HG03521 (cell line): ENCODE measurements at regions not wholly inside any gene's neighbourhood (a gene's known extent, or its start where the extent isn't known, plus 50 kb on each side); places are given as distances from the start of the nearest gene placed in this dataset.

Experiments used
- ATAC-seq: cut with Tn5 transposase; IDR thresholded peaks from one replicate; pipeline ENCODE4 v1.9.1; 2021; ENCODE audit warnings: mild to moderate bottlenecking, moderate library complexity; ENCODE audit not compliant: unreplicated experiment

DNA sequence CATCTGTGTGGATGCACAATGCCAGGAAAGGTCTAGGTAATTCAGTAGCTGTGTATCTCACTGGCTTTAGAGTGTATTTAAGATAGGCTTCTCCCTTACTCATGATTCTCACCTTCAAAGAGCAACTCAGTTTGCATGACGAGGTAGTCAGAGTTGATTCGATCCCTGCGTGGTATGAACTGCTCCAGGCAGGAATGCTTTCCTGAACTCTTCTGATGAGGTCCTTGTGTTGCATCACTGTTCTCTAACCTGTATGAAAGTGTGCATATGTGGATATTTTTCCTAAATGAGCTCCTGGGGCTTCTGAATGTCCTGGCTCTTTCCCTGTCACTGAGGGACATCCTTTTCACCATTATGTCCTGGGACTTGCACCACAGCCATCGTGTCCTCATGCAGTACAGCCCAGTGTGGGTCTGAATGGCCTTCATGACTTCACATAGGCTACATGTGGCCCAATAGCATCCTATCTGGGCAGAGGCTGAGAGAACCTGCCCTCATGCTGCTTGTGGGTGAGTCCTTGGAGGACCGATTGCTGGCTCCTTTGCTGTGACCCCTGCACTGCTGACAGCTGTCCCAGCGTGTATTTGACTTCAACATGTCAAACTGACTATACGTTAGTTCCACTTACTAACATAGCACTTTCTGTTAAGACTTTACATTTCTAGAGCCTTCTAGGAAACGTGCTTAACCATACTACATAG, 65.3 kb upstream of the WDR1 start:
- no peak for ATAC-seq

DNA sequence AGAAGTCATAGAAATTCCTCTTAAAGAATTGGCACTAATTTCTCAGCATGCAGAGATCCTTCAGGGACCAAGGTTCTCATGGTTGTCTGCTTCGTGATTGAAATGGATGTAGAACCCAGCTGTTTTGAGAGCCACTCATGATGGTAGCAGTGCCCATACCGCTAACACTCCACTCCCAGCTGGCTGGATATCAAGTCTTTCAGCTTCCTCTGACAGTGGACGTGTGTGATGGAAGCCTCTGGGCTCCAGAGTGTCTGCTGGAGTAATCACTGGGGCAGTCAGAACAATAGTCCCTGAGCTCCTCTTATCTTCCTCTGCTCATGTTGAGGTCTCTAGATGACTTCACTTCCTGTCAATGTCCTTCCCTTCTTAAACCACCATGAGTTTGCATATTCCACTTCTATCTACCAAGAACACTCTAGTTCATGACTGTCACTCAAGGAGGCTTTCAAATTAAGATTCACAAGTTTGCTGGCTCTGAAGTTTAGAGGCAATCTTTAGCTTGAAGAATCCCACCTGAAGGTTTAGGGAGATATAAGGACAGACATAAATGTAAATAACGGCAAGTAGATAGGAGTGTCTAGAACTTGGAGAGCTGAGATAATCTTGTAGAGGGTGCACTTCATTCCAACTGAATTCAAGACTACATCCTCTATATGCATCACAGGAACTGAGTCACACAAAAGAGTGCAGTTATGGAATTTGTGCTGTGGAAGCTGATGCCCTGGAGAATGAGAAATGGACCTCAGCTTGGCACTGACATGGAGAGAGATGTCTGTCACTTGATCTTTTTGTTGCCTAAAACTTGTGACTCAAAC, 64.5 kb upstream of the WDR1 start:
- peak; percentile 95 for ATAC-seq

DNA sequence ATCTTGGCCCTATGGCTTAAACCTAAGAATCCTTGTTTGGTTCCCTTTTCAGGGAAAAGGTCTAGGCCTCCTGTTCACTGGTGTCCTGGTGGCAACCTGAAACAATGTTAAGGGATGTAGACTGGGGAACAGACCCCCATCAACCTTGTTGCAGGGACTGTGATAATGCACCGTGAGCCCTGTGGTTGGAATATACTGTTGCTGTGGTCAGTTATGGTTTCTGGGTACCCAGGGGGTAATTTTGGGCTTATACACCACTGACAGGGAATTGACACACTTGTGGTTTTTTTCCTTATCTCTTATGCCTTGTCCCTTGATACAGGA, 64.0 kb upstream of the WDR1 start:
- ATAC-seq, result no peak

DNA sequence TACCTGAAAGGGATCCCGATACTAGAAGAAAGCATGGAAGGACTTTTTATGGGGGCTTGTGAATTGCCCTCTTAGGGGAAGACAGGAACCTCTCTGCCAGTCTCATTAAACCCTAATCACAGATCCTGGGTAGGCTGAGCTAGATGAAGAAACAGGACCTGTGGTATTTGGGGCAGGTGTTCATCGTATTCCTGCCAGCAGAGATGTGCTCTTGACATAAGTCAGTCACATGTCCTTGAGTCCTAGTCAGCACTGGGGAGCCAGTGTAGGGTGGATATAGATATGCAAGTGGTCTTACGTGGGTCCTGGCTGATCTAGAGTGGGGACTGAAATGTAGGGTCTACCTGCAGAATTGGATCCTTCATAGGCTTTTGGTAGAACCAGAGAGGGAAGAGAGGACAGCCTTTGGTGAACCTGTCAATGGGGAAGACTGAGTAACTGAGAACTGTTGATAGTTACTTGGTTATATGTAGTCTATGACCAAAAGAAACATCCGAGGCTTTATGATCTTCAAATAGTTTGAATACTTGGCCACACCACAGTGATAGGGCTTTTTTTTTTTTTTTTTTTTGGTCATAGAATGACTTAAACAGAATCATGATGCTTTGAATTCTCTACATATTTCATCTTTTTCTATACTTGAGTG, 63.5 kb upstream of the WDR1 start:
- no peak for ATAC-seq

DNA sequence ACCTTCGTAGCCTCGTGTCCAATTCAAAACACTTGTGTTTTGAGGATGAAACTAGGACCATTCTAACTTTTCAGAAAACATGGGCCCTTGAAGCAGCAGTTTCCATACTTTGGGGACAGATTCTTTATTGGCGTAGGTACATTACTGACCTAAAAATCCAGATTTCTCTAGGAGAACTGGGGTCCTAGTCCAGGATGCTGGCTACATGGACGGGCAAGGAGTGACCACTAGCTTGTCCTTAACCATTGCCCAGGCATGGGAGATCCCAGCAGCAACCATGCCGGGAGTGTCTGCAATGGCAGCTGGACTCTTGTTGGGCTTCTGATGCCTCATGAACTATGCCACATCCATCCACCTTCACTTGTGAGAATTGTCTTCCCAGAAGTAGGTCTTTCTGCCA, 62.2 kb upstream of the WDR1 start:
- no peak for ATAC-seq

DNA sequence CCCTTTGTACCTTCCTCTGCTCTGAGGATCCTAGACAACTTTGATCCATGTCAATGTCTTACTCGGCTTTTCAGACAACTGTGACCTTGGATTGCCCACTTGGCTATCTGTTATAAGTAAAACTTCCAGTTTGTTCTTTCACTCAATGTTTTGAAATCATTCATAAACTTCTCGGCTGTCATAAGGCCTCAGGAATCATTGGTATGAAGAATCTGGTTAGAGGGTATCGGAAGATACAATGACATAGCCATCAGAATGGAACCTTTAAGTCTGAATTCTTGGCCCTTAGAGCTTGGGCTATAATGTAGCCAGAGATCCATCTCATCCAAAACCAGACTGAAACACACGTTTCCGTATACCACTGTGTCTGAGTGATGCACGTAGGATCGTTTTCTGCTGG, 59.0 kb upstream of the WDR1 start:
- ATAC-seq, result no peak

DNA sequence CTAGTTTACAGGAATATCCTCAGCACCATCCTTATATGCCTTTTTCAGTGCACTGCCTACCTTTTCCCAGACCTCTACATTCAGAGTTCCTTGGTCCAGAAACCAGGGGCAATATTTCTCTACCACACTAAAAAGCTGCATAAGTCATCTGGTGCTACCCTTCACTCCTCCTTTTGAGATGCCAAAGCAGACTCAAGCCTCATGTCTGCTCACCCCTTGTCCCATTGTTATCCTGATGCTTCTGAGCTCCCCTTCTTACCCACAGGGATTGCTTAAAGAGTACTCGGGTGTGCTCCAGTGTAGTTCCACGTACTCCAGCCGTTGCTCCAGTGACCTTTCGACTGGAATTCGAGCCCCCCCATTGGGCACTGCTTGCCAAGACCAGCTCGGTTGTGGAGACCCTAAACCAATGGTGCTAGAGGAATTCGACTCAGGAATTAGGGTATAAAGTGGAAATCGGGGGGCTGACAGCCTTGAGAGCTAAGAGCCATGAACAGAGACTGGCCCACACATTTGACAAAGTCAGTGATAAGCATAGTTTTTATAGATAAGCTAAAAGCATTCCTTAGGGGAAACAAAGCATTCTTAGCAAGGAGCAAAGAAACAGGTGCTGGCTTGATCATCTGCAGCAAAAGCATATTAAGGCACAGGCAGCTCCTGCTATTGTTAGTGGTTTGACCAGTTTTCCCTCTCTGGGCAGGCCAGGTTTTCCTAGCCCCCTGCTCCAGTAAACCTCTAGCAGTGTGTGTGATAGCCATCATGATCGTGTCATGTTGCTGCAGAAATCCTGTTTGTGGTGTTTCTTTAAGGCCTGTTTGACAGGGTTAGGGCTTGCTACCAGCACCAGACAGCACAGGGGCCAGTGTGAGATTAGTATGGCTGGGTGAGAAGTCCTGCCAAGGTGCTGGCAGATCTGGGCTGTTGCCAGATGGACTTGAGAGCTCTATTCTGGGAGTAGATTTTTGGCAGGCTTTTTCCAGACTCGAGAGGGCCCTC, 57.5 kb upstream of the WDR1 start:
- ATAC-seq, result no peak

DNA sequence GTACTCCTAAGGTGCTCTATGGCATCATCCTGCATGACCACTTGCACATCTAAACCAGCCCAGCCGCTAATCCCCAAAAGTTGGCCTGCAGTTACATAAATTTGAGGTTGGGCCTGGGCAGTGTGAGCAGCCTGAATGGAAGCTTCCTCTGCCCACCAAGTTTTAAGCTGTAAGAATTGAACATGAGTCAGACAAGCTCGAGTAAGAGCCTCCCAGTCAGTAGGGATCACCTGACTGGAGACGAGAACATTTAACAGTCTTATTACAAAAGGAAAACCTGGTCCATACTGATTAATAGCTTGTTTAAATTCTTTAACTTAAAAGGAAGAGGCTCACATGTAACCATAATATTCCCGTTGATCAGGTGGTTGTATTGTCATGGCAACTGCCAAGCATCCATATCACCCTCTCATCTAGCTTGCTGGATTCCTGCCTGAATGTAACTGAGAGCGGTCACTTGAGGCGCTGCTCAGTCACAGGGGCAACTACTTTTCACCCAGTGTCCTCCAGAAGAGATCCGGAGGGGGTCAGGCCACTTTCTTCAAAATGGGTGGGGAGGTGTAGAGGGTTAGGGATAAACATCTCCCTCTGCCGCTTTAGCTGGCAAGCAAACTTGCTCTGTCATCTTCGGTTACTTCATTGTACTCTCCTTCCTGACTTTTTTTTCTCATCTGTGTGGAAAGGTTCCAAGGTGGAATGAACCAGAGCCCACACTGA, 56.6 kb upstream of the WDR1 start:
- no peak for ATAC-seq

DNA sequence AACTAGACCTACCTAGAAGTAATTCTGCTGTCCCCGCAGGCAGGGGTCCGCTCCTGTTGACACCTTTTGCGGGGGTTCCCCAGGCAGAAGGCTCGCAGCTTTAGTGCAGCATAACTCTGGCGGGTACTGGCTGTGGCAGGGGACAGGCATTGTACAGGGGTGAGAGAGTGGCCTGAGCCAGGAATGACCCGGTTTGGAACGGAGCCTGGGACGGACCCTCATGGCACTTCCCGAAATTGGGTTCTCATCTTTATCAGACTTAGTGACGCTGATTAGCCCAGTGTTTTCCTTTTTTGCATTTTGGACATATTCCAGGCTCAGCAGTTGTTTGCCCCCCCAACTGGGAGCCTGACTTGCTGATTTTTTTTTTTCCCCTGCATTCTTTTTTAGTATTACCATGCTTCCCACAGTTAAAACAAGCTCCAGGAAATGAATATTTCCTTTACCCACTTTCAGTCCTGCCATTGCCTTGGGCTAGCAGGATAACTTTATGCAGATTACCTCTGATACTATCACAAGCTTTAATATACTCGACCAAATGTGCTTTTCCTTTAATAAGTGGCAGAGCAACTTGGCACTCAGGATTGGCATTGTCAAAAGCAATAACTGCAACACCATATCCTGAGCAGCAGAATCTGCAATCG, 55.8 kb upstream of the WDR1 start:
- no peak for ATAC-seq

DNA sequence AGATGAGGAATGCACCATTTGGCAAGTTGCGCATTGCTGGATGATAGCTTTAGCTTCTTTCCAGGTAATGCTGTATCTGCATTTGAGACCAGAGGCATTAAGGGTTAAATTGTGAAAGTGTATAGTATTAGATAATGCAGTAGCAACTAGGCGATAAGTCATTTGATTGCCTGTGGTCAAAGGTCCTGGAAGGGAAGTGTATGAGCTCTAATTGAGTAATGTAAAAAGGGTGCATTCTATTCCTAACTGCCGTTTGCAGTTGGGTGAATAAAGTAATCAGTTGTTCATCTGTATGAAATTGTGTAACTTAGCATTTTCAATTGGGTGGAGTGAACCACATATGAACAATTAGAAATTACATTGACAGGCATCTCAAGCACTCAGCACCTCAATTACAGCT, 54.5 kb upstream of the WDR1 start:
- no peak for ATAC-seq

DNA sequence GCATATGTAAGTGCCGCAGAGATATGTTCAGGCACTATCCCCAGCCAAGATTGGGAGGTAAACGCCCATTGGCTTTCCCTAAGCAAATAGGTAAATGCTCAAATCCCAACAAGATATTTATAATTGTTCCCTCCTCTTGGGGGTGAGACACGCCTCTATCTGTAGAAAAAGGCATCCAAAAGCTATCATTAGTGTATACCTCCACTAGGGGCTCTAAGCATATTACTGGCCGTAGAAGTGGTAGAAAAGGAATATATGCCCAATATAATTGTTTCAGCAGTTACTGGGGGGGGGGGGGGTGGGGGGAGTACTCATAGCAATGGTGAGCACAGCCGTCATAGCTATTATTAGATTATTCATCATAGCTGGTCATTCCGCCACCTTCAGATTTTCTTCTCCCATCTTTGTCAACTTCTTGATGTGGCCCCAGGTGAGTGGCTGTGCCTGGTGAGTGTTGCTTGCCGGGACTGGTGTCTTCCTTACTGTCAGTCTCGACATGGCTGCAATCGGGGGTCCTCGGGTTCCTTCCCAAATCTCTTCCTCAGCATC, 53.3 kb upstream of the WDR1 start:
- no peak for ATAC-seq

DNA sequence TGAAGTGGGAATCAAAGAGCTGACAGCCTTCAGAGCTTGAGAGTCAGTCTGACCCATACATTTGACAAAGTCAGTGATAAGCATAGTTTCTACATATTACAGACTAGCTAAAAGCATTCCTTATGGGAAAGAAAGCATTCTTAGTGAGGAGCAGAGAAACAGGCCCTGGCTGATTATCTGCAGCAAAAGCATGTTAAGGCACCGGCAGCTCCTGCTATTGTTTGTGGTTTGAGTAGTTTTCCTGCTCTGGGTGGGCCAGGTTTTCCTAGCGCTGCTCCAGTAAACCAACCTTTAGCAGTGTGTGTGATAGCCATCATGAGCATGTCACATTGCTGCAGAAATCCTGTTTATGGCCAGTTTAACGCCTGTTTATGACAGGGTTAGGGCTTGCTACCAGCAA, 51.6 kb upstream of the WDR1 start:
- ATAC-seq, result no peak

DNA sequence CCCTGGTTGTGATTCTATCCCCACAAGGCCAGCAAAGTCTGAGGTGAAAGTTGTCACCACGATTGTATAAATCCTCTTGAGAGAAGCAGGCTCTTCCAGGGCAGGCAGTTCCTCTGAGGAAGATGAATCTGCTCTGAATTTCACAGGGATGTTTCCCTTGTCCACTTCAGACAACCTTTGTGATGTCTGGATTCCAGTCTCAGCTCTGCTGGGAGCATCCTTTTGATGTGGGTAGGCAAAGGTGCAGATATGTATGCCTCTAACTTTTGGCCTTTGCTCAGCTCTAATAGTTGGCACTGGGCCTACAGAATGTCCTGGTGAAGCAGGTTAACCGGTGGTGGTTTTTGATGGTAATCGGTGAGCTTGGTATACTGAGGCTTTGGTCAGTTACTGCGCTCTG, 50.6 kb upstream of the WDR1 start:
- ATAC-seq, result no peak
